WTC11 (cell line): ENCODE measurements at regions not wholly inside any gene's neighbourhood (a gene's known extent, or its start where the extent isn't known, plus 50 kb on each side); places are given as distances from the start of the nearest gene placed in this dataset.

Source experiments
- ATAC-seq: fragments of 200-7000 bp; cut with Tn5 transposase; 2 replicates; pipeline ENCODE4 v1.10.0; 2021; ENCODE audit warnings: mild to moderate bottlenecking, moderate library complexity
- CTCF ChIA-PET: fragments of 300-600 bp; sonication (Branson Sonifier 250); formaldehyde crosslinking; loops from one replicate; lab custom pipeline; 2021; ENCODE audit warnings: antibody characterized with exemption; lab: Charles Lee
- POLR2A ChIA-PET: fragments of 350-600 bp; sonication (Branson Sonifier 250); formaldehyde crosslinking; loops from one replicate; lab custom pipeline; 2021; ENCODE audit warnings: antibody characterized with exemption; lab: Charles Lee
- DNase-seq: peaks from one replicate; pipeline ENCODE4 v3.0.0; 2021; ENCODE audit warnings: low spot score
- H3K27ac Mint-ChIP-seq: 2 replicates; pipeline ENCODE4 v1.8.0; 2021; ENCODE audit warnings: mixed read lengths
- H3K27me3 Mint-ChIP-seq: 2 replicates; pipeline ENCODE4 v1.8.0; 2021; ENCODE audit warnings: low read depth, mild to moderate bottlenecking, moderate library complexity, mixed read lengths
- H3K36me3 Mint-ChIP-seq: 2 replicates; pipeline ENCODE4 v1.8.0; 2021; ENCODE audit warnings: mixed read lengths
- H3K4me1 Mint-ChIP-seq: 2 replicates; pipeline ENCODE4 v1.8.0; 2022; ENCODE audit warnings: mixed read lengths
- H3K4me3 Mint-ChIP-seq: 2 replicates; pipeline ENCODE4 v1.8.0; 2021; ENCODE audit warnings: mild to moderate bottlenecking, moderate library complexity, mixed read lengths
- H3K9me3 Mint-ChIP-seq: 2 replicates; pipeline ENCODE4 v1.8.0; 2021; ENCODE audit warnings: mixed read lengths
- CBFB ChIP-seq: sonication (generic); formaldehyde crosslinking; IDR thresholded peaks from 2 replicates; pipeline ENCODE4 v1.8.1; 2022; ENCODE audit warnings: mild to moderate bottlenecking, low read depth, missing genetic modification reagents
- FOXJ3 ChIP-seq: sonication (generic); formaldehyde crosslinking; IDR thresholded peaks from 2 replicates; pipeline ENCODE4 v1.9.0; 2021; ENCODE audit warnings: missing genetic modification reagents, mild to moderate bottlenecking, borderline replicate concordance
- HMGA2 ChIP-seq: fragments of 250-450 bp; sonication (Bioruptor Pico); IDR thresholded peaks from 2 replicates; pipeline ENCODE4 v1.4.0; 2021; ENCODE audit warnings: mild to moderate bottlenecking, moderate library complexity
- NFE2L1 ChIP-seq: sonication (generic); formaldehyde crosslinking; IDR thresholded peaks from 2 replicates; pipeline ENCODE4 v1.8.1; 2023; ENCODE audit warnings: missing genetic modification reagents
- NR2C2 ChIP-seq: sonication (generic); formaldehyde crosslinking; IDR thresholded peaks from 2 replicates; pipeline ENCODE4 v1.8.0; 2022; ENCODE audit warnings: mild to moderate bottlenecking, missing genetic modification reagents
- OVOL2 ChIP-seq: fragments of 250-450 bp; sonication (Bioruptor Pico); IDR thresholded peaks from 2 replicates; pipeline ENCODE4 v1.9.0; 2021; ENCODE audit warnings: mild to moderate bottlenecking, borderline replicate concordance
- ZNF138 ChIP-seq: sonication (generic); formaldehyde crosslinking; conservative IDR thresholded peaks from 2 replicates; pipeline ENCODE4 v1.8.1; 2022; ENCODE audit warnings: mild to moderate bottlenecking, moderate library complexity, missing genetic modification reagents
- ZNF232 ChIP-seq: sonication (generic); formaldehyde crosslinking; IDR thresholded peaks from 2 replicates; pipeline ENCODE4 v1.8.0; 2022; ENCODE audit warnings: mild to moderate bottlenecking, missing genetic modification reagents
- ZNF423 ChIP-seq: fragments of 250-450 bp; sonication (Bioruptor Pico); IDR thresholded peaks from 2 replicates; pipeline ENCODE4 v2.1.2; 2022; ENCODE audit warnings: mild to moderate bottlenecking, moderate library complexity
- TF ChIP-seq, protein P1 (sequence below): sonication (generic); formaldehyde crosslinking; conservative IDR thresholded peaks from 2 replicates; pipeline ENCODE4 v1.8.1; 2023; ENCODE audit warnings: mild to moderate bottlenecking, low read depth, missing genetic modification reagents, moderate library complexity
- TF ChIP-seq, protein P2 (sequence below): sonication (generic); formaldehyde crosslinking; IDR thresholded peaks from 2 replicates; pipeline ENCODE4 v1.8.1; 2023; ENCODE audit warnings: mild to moderate bottlenecking, missing genetic modification reagents, moderate library complexity
- TF ChIP-seq, protein P3 (sequence below): sonication (generic); formaldehyde crosslinking; IDR thresholded peaks from 2 replicates; pipeline ENCODE4 v1.8.1; 2023; ENCODE audit warnings: mild to moderate bottlenecking, missing genetic modification reagents, borderline replicate concordance
- TF ChIP-seq, protein P4 (sequence below): fragments of 250-450 bp; sonication (Bioruptor Pico); IDR thresholded peaks from 2 replicates; pipeline ENCODE4 v1.9.0; 2021; ENCODE audit warnings: mild to moderate bottlenecking
- TF ChIP-seq, protein P5 (sequence below): fragments of 250-450 bp; sonication (Bioruptor Pico); conservative IDR thresholded peaks from 2 replicates; pipeline ENCODE4 v1.9.0; 2021; ENCODE audit warnings: mild to moderate bottlenecking
- TF ChIP-seq, protein P6 (sequence below): sonication (generic); formaldehyde crosslinking; IDR thresholded peaks from 2 replicates; pipeline ENCODE4 v1.8.1; 2022; ENCODE audit warnings: mild to moderate bottlenecking, missing genetic modification reagents, moderate library complexity, borderline replicate concordance

DNA sequence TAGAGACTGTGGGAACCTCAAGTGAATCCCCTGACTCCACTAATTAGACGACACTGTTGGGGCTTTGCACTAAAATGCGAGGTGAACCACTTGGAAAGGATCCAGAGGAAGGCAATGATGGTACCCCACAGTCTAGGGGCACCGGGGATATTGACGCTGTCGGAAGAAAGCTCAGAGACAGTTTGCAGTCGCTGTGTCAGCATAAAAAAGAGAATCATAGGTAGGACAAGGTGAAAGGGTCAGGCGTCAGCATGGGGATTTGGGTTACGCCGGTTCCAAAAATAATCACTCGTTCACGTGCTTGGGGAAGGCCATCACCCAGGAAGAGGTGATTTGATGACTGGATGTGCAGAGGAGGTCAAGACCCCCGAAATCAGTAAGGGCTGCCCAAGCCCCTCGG, 598.0 kb upstream of the NOX3 start:
- TF ChIP-seq CBFB (CRISPR knock-in tag) (no peak), FOXJ3 (CRISPR knock-in tag) (no peak), NR2C2 (no peak), HMGA2 (CRISPR knock-in tag) (no peak), NFE2L1 (CRISPR knock-in tag) (no peak), ZNF423 (no peak), OVOL2 (no peak), ZNF232 (CRISPR knock-in tag) (no peak), ZNF138 (CRISPR knock-in tag) (no peak)
- TF ChIP-seq, protein P1, sequence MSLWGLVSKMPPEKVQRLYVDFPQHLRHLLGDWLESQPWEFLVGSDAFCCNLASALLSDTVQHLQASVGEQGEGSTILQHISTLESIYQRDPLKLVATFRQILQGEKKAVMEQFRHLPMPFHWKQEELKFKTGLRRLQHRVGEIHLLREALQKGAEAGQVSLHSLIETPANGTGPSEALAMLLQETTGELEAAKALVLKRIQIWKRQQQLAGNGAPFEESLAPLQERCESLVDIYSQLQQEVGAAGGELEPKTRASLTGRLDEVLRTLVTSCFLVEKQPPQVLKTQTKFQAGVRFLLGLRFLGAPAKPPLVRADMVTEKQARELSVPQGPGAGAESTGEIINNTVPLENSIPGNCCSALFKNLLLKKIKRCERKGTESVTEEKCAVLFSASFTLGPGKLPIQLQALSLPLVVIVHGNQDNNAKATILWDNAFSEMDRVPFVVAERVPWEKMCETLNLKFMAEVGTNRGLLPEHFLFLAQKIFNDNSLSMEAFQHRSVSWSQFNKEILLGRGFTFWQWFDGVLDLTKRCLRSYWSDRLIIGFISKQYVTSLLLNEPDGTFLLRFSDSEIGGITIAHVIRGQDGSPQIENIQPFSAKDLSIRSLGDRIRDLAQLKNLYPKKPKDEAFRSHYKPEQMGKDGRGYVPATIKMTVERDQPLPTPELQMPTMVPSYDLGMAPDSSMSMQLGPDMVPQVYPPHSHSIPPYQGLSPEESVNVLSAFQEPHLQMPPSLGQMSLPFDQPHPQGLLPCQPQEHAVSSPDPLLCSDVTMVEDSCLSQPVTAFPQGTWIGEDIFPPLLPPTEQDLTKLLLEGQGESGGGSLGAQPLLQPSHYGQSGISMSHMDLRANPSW, result no peak
- TF ChIP-seq, protein P2, sequence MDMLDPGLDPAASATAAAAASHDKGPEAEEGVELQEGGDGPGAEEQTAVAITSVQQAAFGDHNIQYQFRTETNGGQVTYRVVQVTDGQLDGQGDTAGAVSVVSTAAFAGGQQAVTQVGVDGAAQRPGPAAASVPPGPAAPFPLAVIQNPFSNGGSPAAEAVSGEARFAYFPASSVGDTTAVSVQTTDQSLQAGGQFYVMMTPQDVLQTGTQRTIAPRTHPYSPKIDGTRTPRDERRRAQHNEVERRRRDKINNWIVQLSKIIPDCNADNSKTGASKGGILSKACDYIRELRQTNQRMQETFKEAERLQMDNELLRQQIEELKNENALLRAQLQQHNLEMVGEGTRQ (CRISPR knock-in tag), result no peak
- TF ChIP-seq, protein P3, sequence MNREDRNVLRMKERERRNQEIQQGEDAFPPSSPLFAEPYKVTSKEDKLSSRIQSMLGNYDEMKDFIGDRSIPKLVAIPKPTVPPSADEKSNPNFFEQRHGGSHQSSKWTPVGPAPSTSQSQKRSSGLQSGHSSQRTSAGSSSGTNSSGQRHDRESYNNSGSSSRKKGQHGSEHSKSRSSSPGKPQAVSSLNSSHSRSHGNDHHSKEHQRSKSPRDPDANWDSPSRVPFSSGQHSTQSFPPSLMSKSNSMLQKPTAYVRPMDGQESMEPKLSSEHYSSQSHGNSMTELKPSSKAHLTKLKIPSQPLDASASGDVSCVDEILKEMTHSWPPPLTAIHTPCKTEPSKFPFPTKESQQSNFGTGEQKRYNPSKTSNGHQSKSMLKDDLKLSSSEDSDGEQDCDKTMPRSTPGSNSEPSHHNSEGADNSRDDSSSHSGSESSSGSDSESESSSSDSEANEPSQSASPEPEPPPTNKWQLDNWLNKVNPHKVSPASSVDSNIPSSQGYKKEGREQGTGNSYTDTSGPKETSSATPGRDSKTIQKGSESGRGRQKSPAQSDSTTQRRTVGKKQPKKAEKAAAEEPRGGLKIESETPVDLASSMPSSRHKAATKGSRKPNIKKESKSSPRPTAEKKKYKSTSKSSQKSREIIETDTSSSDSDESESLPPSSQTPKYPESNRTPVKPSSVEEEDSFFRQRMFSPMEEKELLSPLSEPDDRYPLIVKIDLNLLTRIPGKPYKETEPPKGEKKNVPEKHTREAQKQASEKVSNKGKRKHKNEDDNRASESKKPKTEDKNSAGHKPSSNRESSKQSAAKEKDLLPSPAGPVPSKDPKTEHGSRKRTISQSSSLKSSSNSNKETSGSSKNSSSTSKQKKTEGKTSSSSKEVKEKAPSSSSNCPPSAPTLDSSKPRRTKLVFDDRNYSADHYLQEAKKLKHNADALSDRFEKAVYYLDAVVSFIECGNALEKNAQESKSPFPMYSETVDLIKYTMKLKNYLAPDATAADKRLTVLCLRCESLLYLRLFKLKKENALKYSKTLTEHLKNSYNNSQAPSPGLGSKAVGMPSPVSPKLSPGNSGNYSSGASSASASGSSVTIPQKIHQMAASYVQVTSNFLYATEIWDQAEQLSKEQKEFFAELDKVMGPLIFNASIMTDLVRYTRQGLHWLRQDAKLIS (CRISPR knock-in tag), result no peak
- TF ChIP-seq, protein P4, sequence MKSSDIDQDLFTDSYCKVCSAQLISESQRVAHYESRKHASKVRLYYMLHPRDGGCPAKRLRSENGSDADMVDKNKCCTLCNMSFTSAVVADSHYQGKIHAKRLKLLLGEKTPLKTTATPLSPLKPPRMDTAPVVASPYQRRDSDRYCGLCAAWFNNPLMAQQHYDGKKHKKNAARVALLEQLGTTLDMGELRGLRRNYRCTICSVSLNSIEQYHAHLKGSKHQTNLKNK, result no peak
- TF ChIP-seq, protein P5, sequence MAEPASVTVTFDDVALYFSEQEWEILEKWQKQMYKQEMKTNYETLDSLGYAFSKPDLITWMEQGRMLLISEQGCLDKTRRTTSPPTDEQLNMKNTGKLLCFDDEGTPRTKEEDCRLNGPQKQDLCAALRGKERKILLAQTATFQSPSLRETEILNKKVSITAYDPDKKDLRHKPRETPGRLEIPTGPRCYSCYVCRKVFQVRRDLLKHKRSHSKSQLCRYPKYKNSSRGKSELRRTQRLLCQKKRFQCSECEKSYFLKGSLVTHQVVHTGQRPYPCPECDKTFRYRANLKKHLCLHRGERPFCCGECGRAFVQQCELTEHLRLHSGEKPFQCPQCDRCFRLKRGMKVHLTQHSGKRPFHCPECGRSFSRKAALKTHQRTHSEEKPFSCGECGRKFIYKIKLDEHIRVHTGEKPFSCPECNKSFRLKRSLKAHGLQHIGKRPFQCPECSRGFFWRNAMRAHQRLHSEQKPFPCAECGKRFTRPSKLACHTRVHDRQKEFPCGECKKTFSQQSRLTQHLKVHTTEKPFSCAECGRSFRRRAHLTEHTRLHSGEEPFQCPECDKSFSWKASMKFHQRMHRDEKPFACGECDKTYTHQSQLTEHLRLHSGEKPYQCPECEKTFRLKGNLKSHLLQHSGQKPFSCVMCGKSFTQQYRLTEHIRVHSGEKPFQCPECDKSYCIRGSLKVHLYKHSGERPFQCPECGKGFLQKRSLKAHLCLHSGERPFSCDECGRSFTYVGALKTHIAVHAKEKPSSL (CRISPR knock-in tag), result no peak
- TF ChIP-seq, protein P6, sequence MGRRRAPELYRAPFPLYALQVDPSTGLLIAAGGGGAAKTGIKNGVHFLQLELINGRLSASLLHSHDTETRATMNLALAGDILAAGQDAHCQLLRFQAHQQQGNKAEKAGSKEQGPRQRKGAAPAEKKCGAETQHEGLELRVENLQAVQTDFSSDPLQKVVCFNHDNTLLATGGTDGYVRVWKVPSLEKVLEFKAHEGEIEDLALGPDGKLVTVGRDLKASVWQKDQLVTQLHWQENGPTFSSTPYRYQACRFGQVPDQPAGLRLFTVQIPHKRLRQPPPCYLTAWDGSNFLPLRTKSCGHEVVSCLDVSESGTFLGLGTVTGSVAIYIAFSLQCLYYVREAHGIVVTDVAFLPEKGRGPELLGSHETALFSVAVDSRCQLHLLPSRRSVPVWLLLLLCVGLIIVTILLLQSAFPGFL (CRISPR knock-in tag), result no peak
- H3K9me3 Mint-ChIP-seq, result peaks cover 25% of the 10 kb centered on the region
- peaks cover 5% of the 10 kb centered on the region for H3K4me1 Mint-ChIP-seq
- ATAC-seq (no peak), DNase-seq (no peak)
- H3K36me3 Mint-ChIP-seq, result peaks cover 6% of the 10 kb centered on the region
- ChIA-PET CTCF (no interaction called here), POLR2A (no interaction called here)
- no peak overlapping the region for H3K4me3 Mint-ChIP-seq
- H3K27ac Mint-ChIP-seq, result no peak overlapping the region
- no peaks in the 10 kb centered on the region for H3K27me3 Mint-ChIP-seq
